ENCODE measurements at regions not wholly inside any gene's neighbourhood (a gene's known extent, or its start where the extent isn't known, plus 50 kb on each side); places are given as distances from the start of the nearest gene placed in this dataset.

- Histone ChIP-seq H3K36me3 (ENCODE audit: control insufficient read depth in 4 of 4, insufficient read depth in 3 of 4, low read depth in 1 of 4, low read length in 3 of 4) (no peaks in the 10 kb centered on the region), H3K27ac (ENCODE audit: low read depth in 1 of 2, low read length in 2 of 2) (no peak overlapping the region), H3K27me3 (ENCODE audit: control insufficient read depth in 4 of 4, insufficient read depth in 4 of 4, low read length in 3 of 4) (no peaks in the 10 kb centered on the region), H3K4me1 (ENCODE audit: control insufficient read depth in 4 of 4, insufficient read depth in 4 of 4, low read length in 3 of 4) (peaks cover 2 to 16% (median 9%) of the 10 kb centered on the region in 4 donors), H3K9ac (ENCODE audit: low read depth in 1 of 2, low read length in 2 of 2) (no peak overlapping the region), H3K4me3 (ENCODE audit: low read depth in 1 of 3, low read length in 3 of 3) (no peak overlapping the region), H3K9me3 (ENCODE audit: control insufficient read depth in 4 of 4, low read length in 3 of 4) (no peaks in the 10 kb centered on the region)
- TF ChIP-seq GABPA (IDR thresholded peaks at IDR 0.05 in 1 of 2, conservative IDR thresholded peaks at IDR 0.05 in 1 of 2): no peak
- TF ChIP-seq CTCF (IDR thresholded peaks at IDR 0.05; ENCODE audit: low read depth, low read length, missing input control): no peak
- no peak for TF ChIP-seq RAD21 (IDR thresholded peaks at IDR 0.05)
- no peak for TF ChIP-seq REST (IDR thresholded peaks at IDR 0.05)
- TF ChIP-seq NR2F2 (IDR thresholded peaks at IDR 0.05): no peak
- no peak for TF ChIP-seq TAF1 (conservative IDR thresholded peaks at IDR 0.05)
- no peak for TF ChIP-seq FOXA2 (IDR thresholded peaks at IDR 0.05)
- no peak for TF ChIP-seq YY1 (IDR thresholded peaks at IDR 0.05)
- TF ChIP-seq EGR1 (IDR thresholded peaks at IDR 0.05; ENCODE audit: low read depth in 2 of 2): no peak
- no peak for TF ChIP-seq SP1 (IDR thresholded peaks at IDR 0.05)
- no peak for TF ChIP-seq RXRA (IDR thresholded peaks at IDR 0.05)
- no peak for TF ChIP-seq MAX (IDR thresholded peaks at IDR 0.05)
- TF ChIP-seq HNF4A (conservative IDR thresholded peaks at IDR 0.05): no peak
- no peak for TF ChIP-seq JUND (IDR thresholded peaks at IDR 0.05)
- no peak for TF ChIP-seq FOXA1 (IDR thresholded peaks at IDR 0.05)
- DNase-seq (ENCODE audit: low spot score): no peak
- WGBS: 87% methylated on average over 2 of the region's 2 CpGs
Observed at GRCh38 chr15:46580924-46581323, 946.1 kb downstream of the SQOR start.

- Histone ChIP-seq H3K36me3 (ENCODE audit: control insufficient read depth in 4 of 4, insufficient read depth in 3 of 4, low read depth in 1 of 4, low read length in 3 of 4) (no peaks in the 10 kb centered on the region), H3K27ac (ENCODE audit: low read depth in 1 of 2, low read length in 2 of 2) (no peak overlapping the region), H3K9ac (ENCODE audit: low read depth in 1 of 2, low read length in 2 of 2) (no peak overlapping the region), H3K4me1 (ENCODE audit: control insufficient read depth in 4 of 4, insufficient read depth in 4 of 4, low read length in 3 of 4) (no peaks in the 10 kb centered on the region), H3K9me3 (ENCODE audit: control insufficient read depth in 4 of 4, low read length in 3 of 4) (no peaks in the 10 kb centered on the region), H3K27me3 (ENCODE audit: control insufficient read depth in 4 of 4, insufficient read depth in 4 of 4, low read length in 3 of 4) (no peaks in the 10 kb centered on the region), H3K4me3 (ENCODE audit: low read depth in 1 of 3, low read length in 3 of 3) (no peak overlapping the region)
- TF ChIP-seq RAD21 (IDR thresholded peaks at IDR 0.05): no peak
- TF ChIP-seq FOXA1 (IDR thresholded peaks at IDR 0.05): no peak
- DNase-seq (ENCODE audit: low spot score): no peak
- 90% methylated on average over 4 of the region's 4 CpGs for WGBS
Observed at GRCh38 chr15:46589088-46589487, 954.3 kb downstream of the SQOR start.

GRCh38 chr15:46591462-46591861, 956.6 kb downstream of the SQOR start:
- 66% methylated on average over 4 of the region's 4 CpGs for WGBS
- no peak for TF ChIP-seq HNF4A (conservative IDR thresholded peaks at IDR 0.05)
- TF ChIP-seq YY1 (IDR thresholded peaks at IDR 0.05): no peak
- no peak for TF ChIP-seq MAX (IDR thresholded peaks at IDR 0.05)
- no peak for TF ChIP-seq RXRA (IDR thresholded peaks at IDR 0.05)
- TF ChIP-seq SP1 (IDR thresholded peaks at IDR 0.05): no peak
- no peak for TF ChIP-seq ATF3 (IDR thresholded peaks at IDR 0.05)
- TF ChIP-seq FOXA1 (IDR thresholded peaks at IDR 0.05): no peak
- TF ChIP-seq RAD21 (IDR thresholded peaks at IDR 0.05): no peak
- no peak for TF ChIP-seq REST (IDR thresholded peaks at IDR 0.05)
- TF ChIP-seq GABPA (IDR thresholded peaks at IDR 0.05 in 1 of 2, conservative IDR thresholded peaks at IDR 0.05 in 1 of 2): no peak
- TF ChIP-seq HNF4G (IDR thresholded peaks at IDR 0.05): no peak

More at GRCh38 chr15:46591462-46591861, 956.6 kb downstream of the SQOR start:
- H3K9ac ChIP-seq (ENCODE audit: low read depth in 1 of 2, low read length in 2 of 2): no peak overlapping the region
- no peaks in the 10 kb centered on the region for H3K4me1 ChIP-seq (ENCODE audit: control insufficient read depth in 4 of 4, insufficient read depth in 4 of 4, low read length in 3 of 4)
- H3K4me3 ChIP-seq (ENCODE audit: low read depth in 1 of 3, low read length in 3 of 3): no peak overlapping the region
- H3K27ac ChIP-seq (ENCODE audit: low read depth in 1 of 2, low read length in 2 of 2): no peak overlapping the region
- H3K9me3 ChIP-seq (ENCODE audit: control insufficient read depth in 4 of 4, low read length in 3 of 4): no peaks in the 10 kb centered on the region
- H3K36me3 ChIP-seq (ENCODE audit: control insufficient read depth in 4 of 4, insufficient read depth in 3 of 4, low read depth in 1 of 4, low read length in 3 of 4): no peaks in the 10 kb centered on the region
- no peaks in the 10 kb centered on the region for H3K27me3 ChIP-seq (ENCODE audit: control insufficient read depth in 4 of 4, insufficient read depth in 4 of 4, low read length in 3 of 4)
- no peak for DNase-seq (ENCODE audit: low spot score)
